ENCODE measurements at regions not wholly inside any gene's neighbourhood (a gene's known extent, or its start where the extent isn't known, plus 50 kb on each side); places are given as distances from the start of the nearest gene placed in this dataset.

DNA sequence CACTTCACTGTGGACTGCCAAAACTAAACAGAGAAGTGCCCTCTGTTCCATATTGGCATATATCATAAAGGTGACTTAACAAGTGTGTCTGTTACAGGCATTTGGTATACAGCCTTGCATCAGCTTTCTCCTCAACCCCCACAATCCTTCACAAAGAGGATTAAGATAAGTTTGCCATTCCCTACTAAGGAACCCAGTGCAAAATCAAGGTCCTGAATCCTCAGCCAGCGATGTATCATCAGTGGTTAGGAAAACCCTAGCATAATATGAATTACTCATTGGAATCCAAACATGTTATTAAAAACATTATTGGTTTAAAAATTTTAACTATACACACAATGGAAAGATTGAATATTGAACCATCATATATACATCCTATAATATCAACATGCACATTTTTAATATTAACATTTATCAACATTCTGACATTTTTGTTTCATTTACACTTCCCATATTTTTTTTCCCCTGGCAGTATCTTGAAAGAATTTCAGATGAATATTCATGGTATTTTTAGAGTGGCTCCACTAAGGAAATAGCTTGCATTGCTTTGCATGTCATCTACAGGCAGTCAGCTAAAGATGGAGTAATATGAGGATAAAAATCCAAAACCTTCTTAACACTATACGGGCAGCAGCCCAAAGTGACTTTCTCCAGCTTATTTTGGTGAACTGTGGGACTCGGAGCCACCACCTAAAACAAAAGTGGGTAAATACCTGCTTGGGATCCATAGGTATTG, 215.6 kb upstream of the CHRM2 start:
- no peak for DNase-seq (ENCODE audit: low spot score)
- TF ChIP-seq, protein P1, sequence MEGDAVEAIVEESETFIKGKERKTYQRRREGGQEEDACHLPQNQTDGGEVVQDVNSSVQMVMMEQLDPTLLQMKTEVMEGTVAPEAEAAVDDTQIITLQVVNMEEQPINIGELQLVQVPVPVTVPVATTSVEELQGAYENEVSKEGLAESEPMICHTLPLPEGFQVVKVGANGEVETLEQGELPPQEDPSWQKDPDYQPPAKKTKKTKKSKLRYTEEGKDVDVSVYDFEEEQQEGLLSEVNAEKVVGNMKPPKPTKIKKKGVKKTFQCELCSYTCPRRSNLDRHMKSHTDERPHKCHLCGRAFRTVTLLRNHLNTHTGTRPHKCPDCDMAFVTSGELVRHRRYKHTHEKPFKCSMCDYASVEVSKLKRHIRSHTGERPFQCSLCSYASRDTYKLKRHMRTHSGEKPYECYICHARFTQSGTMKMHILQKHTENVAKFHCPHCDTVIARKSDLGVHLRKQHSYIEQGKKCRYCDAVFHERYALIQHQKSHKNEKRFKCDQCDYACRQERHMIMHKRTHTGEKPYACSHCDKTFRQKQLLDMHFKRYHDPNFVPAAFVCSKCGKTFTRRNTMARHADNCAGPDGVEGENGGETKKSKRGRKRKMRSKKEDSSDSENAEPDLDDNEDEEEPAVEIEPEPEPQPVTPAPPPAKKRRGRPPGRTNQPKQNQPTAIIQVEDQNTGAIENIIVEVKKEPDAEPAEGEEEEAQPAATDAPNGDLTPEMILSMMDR (IDR thresholded peaks at IDR 0.05; ENCODE audit: extremely low read depth, missing control alignments) = no peak

DNA sequence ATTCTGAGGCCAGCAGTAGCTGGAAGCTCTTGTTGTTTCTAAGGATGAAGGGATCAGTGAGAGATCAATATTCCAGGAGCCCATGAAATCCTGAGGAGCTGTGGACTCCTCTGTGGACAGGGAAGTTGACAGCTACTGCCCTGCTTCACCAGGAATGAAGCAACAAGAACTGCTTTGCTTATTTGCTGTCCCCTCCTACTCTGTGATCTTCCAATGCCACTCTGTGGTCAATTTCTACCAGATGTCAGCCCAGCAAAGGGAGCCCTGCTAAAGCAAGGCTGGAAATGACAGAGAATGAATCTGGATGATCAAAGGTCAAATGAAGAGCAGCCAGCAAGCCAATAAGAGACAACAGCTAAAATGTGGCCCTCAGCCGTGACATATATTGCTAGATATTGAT, 227.5 kb upstream of the CHRM2 start:
- no peak for DNase-seq (ENCODE audit: low spot score)
- TF ChIP-seq, protein P1 (IDR thresholded peaks at IDR 0.05; ENCODE audit: extremely low read depth, missing control alignments) = no peak

DNA sequence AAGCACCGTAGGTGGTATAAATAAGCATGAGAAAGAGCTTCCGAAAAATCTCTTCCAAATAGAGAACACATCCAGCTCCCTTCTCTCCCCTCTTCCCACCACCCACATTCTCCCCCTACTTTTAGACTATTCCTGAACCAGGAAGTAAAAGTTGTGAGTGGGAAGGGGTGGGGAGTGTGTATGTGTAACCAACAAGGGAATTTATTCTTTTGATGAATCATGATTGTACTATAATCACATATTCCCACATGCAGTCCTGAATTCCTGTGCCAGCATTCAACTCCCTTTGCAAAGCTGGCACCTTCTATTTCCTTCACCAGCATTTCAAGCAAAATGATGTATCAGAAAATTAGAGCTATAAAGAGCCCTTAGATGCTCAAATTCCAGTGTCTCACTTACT, 230.6 kb upstream of the CHRM2 start:
- TF ChIP-seq, protein P1 (IDR thresholded peaks at IDR 0.05; ENCODE audit: extremely low read depth, missing control alignments) = no peak
- no peak for DNase-seq (ENCODE audit: low spot score)

DNA sequence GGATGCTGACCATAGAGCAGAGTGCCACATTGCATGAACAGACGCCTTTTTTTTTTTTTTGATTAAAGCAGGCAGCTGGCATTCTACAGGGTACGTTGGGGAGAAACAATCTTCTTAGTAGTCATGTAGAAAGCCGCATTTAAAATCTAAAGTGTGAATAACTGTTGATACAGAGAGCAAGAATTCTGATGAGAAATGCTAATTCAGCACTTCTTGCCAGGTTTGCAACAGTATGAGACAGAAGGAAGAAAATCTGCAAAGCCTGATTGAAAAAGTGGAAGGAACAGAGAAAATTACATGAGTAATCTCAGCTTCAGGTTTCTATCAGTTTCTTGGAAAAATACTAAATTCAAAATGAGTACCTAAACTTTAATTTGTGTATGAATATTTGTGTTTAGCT, 232.7 kb upstream of the CHRM2 start:
- TF ChIP-seq, protein P1 (IDR thresholded peaks at IDR 0.05; ENCODE audit: extremely low read depth, missing control alignments) = no peak
- DNase-seq (ENCODE audit: low spot score) = no peak

DNA sequence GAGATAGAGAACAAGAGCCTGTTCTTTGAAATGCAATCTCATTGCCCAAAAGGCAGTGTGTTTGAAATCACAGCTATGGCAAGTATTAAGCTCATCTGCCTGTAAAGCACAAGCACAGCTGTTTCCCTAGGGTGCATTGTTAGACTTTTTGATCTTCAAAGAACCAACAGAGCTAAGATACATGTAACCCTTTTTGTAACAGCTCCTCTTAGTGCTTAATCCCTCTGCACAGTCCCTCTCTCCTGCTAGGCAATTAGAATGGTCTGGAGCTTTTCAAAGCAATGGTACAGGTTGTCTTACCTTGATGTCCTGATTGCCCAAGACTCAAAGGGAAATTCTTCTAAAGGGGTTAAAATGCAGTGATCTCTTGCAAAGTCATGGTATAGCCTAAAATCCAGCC, 249.6 kb upstream of the CHRM2 start:
- TF ChIP-seq, protein P1 (IDR thresholded peaks at IDR 0.05; ENCODE audit: extremely low read depth, missing control alignments) = no peak
- no peak for DNase-seq (ENCODE audit: low spot score)

DNA sequence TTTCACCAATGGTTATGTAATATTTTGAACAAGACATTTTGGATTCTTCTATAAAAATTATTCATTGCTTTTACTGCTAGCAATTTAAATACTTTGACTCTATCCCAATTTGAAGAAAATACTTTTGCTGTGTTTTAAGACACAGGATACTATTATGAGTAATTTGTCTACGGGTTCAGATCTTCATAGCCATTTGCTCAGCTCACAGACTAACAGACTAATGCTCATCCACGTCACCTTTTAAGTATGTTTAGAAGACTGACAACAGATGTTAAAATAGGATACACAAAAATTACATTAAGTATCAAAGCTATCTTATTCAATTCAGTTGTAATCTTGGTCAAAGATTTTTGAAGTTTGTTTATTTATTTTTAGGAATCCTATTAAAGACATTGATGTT, 251.3 kb upstream of the CHRM2 start:
- no peak for DNase-seq (ENCODE audit: low spot score)
- TF ChIP-seq, protein P1 (IDR thresholded peaks at IDR 0.05; ENCODE audit: extremely low read depth, missing control alignments) = no peak

DNA sequence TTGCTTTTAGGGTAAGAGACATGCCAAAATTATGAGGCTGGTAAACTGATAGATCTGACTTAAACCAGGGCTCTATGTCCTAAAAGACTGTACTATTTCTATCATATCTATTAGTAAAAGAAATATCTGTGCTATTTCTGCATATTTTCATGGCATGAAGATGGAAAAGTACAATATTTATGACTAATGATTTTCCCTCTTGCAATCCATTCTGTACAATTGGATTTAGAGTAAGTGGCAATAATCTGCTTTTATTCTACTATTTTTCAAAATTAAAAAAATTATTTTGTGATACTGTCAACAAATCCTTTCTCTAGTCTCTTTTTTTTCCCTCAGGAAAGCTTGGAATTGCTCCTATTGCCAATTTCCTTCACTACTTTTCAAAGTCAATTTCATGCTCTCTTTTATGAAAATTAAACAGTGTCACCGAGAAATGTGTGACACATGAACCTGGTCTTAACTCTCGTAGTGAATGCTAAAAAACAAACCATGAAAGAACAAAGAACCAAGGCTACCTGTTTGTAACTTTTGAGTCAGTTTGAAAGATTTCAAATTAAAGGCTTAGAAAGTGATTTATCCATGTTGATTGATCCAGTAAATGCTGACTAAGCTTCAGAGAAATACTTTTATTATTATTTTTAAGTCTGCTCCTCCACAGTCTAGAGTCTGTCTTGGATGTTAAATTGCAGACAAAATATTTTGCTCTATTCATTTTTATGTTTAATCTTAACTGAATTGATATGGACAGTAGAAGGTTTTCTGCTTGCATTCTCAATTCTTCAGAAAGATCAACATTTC, 262.7 kb upstream of the CHRM2 start:
- DNase-seq (ENCODE audit: low spot score) = no peak
- TF ChIP-seq, protein P1 (IDR thresholded peaks at IDR 0.05; ENCODE audit: extremely low read depth, missing control alignments) = no peak
